ENCODE measurements at regions not wholly inside any gene's neighbourhood (a gene's known extent, or its start where the extent isn't known, plus 50 kb on each side); places are given as distances from the start of the nearest gene placed in this dataset.

GRCh38 chr13:54133746-54134145 is 1105.1 kb downstream of the OLFM4 start:
- Histone ChIP-seq H3K4me3 (no peak overlapping the region), H3K27me3 (no peaks in the 10 kb centered on the region), H3K36me3 (no peaks in the 10 kb centered on the region), H3K9me3 (no peaks in the 10 kb centered on the region), H3K27ac (no peak overlapping the region), H3K4me1 (no peaks in the 10 kb centered on the region)
- TF ChIP-seq, protein P1, sequence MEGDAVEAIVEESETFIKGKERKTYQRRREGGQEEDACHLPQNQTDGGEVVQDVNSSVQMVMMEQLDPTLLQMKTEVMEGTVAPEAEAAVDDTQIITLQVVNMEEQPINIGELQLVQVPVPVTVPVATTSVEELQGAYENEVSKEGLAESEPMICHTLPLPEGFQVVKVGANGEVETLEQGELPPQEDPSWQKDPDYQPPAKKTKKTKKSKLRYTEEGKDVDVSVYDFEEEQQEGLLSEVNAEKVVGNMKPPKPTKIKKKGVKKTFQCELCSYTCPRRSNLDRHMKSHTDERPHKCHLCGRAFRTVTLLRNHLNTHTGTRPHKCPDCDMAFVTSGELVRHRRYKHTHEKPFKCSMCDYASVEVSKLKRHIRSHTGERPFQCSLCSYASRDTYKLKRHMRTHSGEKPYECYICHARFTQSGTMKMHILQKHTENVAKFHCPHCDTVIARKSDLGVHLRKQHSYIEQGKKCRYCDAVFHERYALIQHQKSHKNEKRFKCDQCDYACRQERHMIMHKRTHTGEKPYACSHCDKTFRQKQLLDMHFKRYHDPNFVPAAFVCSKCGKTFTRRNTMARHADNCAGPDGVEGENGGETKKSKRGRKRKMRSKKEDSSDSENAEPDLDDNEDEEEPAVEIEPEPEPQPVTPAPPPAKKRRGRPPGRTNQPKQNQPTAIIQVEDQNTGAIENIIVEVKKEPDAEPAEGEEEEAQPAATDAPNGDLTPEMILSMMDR (IDR thresholded peaks at IDR 0.05): no peak
- TF ChIP-seq POLR2A (IDR thresholded peaks at IDR 0.05): no peak
- DNase-seq: no peak

GRCh38 chr13:54144828-54145227 is 1116.2 kb downstream of the OLFM4 start:
- DNase-seq: no peak
- no peak for TF ChIP-seq POLR2A (IDR thresholded peaks at IDR 0.05)
- TF ChIP-seq, protein P1 (IDR thresholded peaks at IDR 0.05): no peak
- H3K9me3 ChIP-seq: no peaks in the 10 kb centered on the region
- H3K36me3 ChIP-seq: no peaks in the 10 kb centered on the region
- no peaks in the 10 kb centered on the region for H3K4me1 ChIP-seq
- H3K27ac ChIP-seq: no peak overlapping the region
- no peaks in the 10 kb centered on the region for H3K27me3 ChIP-seq
- H3K4me3 ChIP-seq: no peak overlapping the region

- H3K9me3 ChIP-seq: no peaks in the 10 kb centered on the region
- H3K27me3 ChIP-seq: no peaks in the 10 kb centered on the region
- H3K4me1 ChIP-seq: no peaks in the 10 kb centered on the region
- no peaks in the 10 kb centered on the region for H3K36me3 ChIP-seq
- DNase-seq: no peak
- TF ChIP-seq, protein P1 (IDR thresholded peaks at IDR 0.05): no peak
- TF ChIP-seq POLR2A (IDR thresholded peaks at IDR 0.05): no peak
- no peak overlapping the region for H3K27ac ChIP-seq
- no peak overlapping the region for H3K4me3 ChIP-seq
Measured at GRCh38 chr13:54150851-54151250, 1122.2 kb downstream of the OLFM4 start.

DNA sequence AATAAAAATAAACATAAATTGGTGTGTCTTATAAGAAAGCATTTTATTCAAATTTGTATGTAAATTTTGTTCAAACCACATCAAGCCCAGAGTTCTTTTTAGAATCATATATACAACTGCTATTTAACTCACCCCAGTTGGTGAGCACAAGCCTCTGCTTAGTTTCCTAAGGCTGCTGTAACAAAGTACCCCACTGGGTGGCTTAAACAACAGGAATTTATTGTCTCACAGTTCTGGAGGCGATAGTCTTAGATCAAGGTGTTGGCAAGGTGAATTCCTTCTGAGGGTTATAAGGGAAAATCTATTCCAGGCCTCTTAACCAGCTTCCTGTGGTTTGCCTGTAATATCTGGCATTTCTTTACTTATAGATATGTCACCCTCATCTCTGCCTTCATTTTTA is 1133.5 kb downstream of the OLFM4 start:
- no peaks in the 10 kb centered on the region for H3K27me3 ChIP-seq
- no peaks in the 10 kb centered on the region for H3K9me3 ChIP-seq
- no peaks in the 10 kb centered on the region for H3K4me1 ChIP-seq
- no peak overlapping the region for H3K27ac ChIP-seq
- no peak for DNase-seq
- no peaks in the 10 kb centered on the region for H3K36me3 ChIP-seq
- no peak overlapping the region for H3K4me3 ChIP-seq
- no peak for TF ChIP-seq POLR2A (IDR thresholded peaks at IDR 0.05)
- TF ChIP-seq, protein P1 (IDR thresholded peaks at IDR 0.05): no peak

DNA sequence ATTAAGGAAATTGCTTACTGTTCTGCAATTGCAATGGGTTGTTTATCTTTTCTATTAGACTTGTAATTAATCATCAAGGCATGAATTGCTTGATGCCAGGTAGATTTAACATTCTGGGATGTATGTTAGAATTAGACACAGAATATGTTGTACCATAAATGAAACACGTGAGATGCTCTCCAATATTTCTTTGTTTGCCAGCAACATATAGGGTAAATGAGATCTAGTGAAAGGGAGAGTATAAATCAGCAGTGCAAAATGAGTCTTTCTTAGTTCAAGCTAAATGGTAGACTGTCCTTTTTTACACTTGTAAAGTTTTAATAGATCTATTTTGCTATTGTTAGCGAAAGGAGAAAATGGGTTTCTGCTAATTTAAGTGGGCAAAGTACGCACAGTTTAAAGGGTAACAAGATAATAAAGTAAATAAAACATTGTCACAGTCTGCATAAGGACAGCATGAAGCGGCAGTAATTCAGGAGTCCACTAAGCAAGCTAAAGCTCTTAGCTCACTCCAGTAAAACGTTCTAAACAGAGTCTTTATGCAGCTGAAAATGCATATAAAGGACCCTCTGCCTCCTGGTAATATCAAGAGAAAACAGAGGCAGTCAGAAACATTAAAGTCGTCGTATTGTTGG is 1137.1 kb downstream of the OLFM4 start:
- H3K9me3 ChIP-seq: no peaks in the 10 kb centered on the region
- no peak overlapping the region for H3K27ac ChIP-seq
- DNase-seq: no peak
- no peaks in the 10 kb centered on the region for H3K27me3 ChIP-seq
- no peaks in the 10 kb centered on the region for H3K4me1 ChIP-seq
- H3K4me3 ChIP-seq: no peak overlapping the region
- H3K36me3 ChIP-seq: no peaks in the 10 kb centered on the region
- TF ChIP-seq, protein P1 (IDR thresholded peaks at IDR 0.05): no peak
- no peak for TF ChIP-seq POLR2A (IDR thresholded peaks at IDR 0.05)

GRCh38 chr13:54173996-54174395 is 1145.4 kb downstream of the OLFM4 start:
- DNase-seq: no peak
- no peaks in the 10 kb centered on the region for H3K27me3 ChIP-seq
- H3K36me3 ChIP-seq: no peaks in the 10 kb centered on the region
- H3K9me3 ChIP-seq: no peaks in the 10 kb centered on the region
- H3K4me3 ChIP-seq: no peak overlapping the region
- H3K27ac ChIP-seq: no peak overlapping the region
- H3K4me1 ChIP-seq: no peaks in the 10 kb centered on the region
- TF ChIP-seq, protein P1 (IDR thresholded peaks at IDR 0.05): no peak
- TF ChIP-seq POLR2A (IDR thresholded peaks at IDR 0.05): no peak

Data from Peyer's patch (tissue), 4 donors.